ENCODE measurements at regions not wholly inside any gene's neighbourhood (a gene's known extent, or its start where the extent isn't known, plus 50 kb on each side); places are given as distances from the start of the nearest gene placed in this dataset.

GRCh38 chr18:5759194-5759593 is 136.1 kb downstream of the TMEM200C start:
- DNase-seq (ENCODE audit: low read depth, low spot score) (no peak), ATAC-seq (no peak)
- Histone ChIP-seq H3K4me3 (replicated peaks in 1 of 2; ENCODE audit: low read depth in 1 of 2, low read length in 2 of 2) (no peak overlapping the region), H3K27me3 (ENCODE audit: insufficient read depth, low read length) (no peaks in the 10 kb centered on the region), H3K27ac (ENCODE audit: low read depth, low read length) (no peak overlapping the region), H4K20me1 (ENCODE audit: insufficient read depth) (no peaks in the 10 kb centered on the region), H3K9ac (ENCODE audit: low read length) (no peak overlapping the region), H3K4me1 (ENCODE audit: control insufficient read depth in 1 of 2, insufficient read depth in 2 of 2, low read length in 2 of 2) (no peaks in the 10 kb centered on the region), H3K36me3 (ENCODE audit: control insufficient read depth in 1 of 2, insufficient read depth in 2 of 2, low read length in 2 of 2) (no peaks in the 10 kb centered on the region), H2AFZ (ENCODE audit: low read depth, low read length, poor library complexity, severe bottlenecking) (no peak overlapping the region), H3K9me2 (ENCODE audit: insufficient read depth) (no peaks in the 10 kb centered on the region), H3K4me2 (ENCODE audit: low read length) (no peak overlapping the region), H3K79me2 (ENCODE audit: insufficient read depth, low read length) (no peaks in the 10 kb centered on the region), H3K9me3 (ENCODE audit: control insufficient read depth in 1 of 2, insufficient read depth in 1 of 2, low read depth in 1 of 2, low read length in 2 of 2) (peaks cover 21 to 28% of the 10 kb centered on the region in 2 experiments; a peak in 2 of 4 replicates)
- POLR2A ChIA-PET = no interaction called here
- CTCF ChIA-PET = no interaction called here
- RAD21 ChIA-PET (ENCODE audit: low non-redundant PET in 1 of 2, low total read pairs in 2 of 2, uncharacterized antibody in 2 of 2, unreplicated experiment in 2 of 2) = no interaction called here
- no TSS peak for BruUV-seq (replicated peaks)
- intact Hi-C loops (cut with micrococcal nuclease) = no loop called here
- TF ChIP-seq ATF3 (IDR thresholded peaks at IDR 0.05) (no peak), SP1 (IDR thresholded peaks at IDR 0.05; ENCODE audit: low read depth) (no peak), CBX3 (IDR thresholded peaks at IDR 0.05; ENCODE audit: low read depth) (no peak), EZH2phosphoT487 (IDR thresholded peaks at IDR 0.05; ENCODE audit: borderline replicate concordance) (no peak), POLR2AphosphoS5 (IDR thresholded peaks at IDR 0.05; ENCODE audit: low read depth, low read length) (no peak), ZFX (IDR thresholded peaks at IDR 0.05) (no peak), FOSL1 (IDR thresholded peaks at IDR 0.05; ENCODE audit: low read depth) (no peak), EGR1 (IDR thresholded peaks at IDR 0.05; ENCODE audit: low read depth) (no peak), SRF (IDR thresholded peaks at IDR 0.05; ENCODE audit: low read depth) (no peak), MAX (IDR thresholded peaks at IDR 0.05) (no peak), RAD21 (IDR thresholded peaks at IDR 0.05; ENCODE audit: low read depth) (no peak), ZBTB33 (IDR thresholded peaks at IDR 0.05; ENCODE audit: extremely low read depth, insufficient replicate concordance, low read length) (no peak), CEBPB (IDR thresholded peaks at IDR 0.05; ENCODE audit: low read depth) (no peak), ZNF274 (IDR thresholded peaks at IDR 0.05; ENCODE audit: low read depth, low read length) (no peak), ELF1 (IDR thresholded peaks at IDR 0.05; ENCODE audit: borderline replicate concordance, low read depth) (no peak), REST (IDR thresholded peaks at IDR 0.05; ENCODE audit: low read depth) (no peak), TCF7L2 (IDR thresholded peaks at IDR 0.05; ENCODE audit: borderline replicate concordance, extremely low read depth, insufficient read depth, insufficient read length) (no peak), SIN3A (IDR thresholded peaks at IDR 0.05; ENCODE audit: low read depth) (no peak), CTCF (IDR thresholded peaks at IDR 0.05 in 2 of 3, conservative IDR thresholded peaks at IDR 0.05 in 1 of 3; ENCODE audit: borderline replicate concordance in 1 of 3, insufficient read depth in 1 of 3, low read depth in 2 of 3, low read length in 2 of 3) (no peak)
